Testis (tissue), 2 donors: ENCODE measurements at regions not wholly inside any gene's neighbourhood (a gene's known extent, or its start where the extent isn't known, plus 50 kb on each side); places are given as distances from the start of the nearest gene placed in this dataset.
"Not testable (repeated sequence)": the region's sequence is repeated elsewhere in the genome, so short reads cannot be mapped to it uniquely, and the experiment has no call there.

Experiments
- DNase-seq: peaks from one replicate; pipeline ENCODE4 v3.0.0-alpha.2; 2019
- H3K27ac ChIP-seq, 2 donors: fragments of 200-600 bp; sonication (generic); one replicate each; pipeline ENCODE4 v1.5.1; 2019
- H3K27me3 ChIP-seq: fragments of 200-600 bp; sonication (generic); one replicate; pipeline ENCODE4 v1.5.1; 2019
- H3K36me3 ChIP-seq: fragments of 200-600 bp; sonication (generic); one replicate; pipeline ENCODE4 v1.5.1; 2017; ENCODE audit warnings: low read depth; ENCODE audit errors: missing control alignments
- H3K4me1 ChIP-seq: fragments of 200-600 bp; sonication (generic); one replicate; pipeline ENCODE4 v1.5.1; 2019
- H3K4me3 ChIP-seq, 2 donors: fragments of 200-600 bp; sonication (generic); one replicate each; pipeline ENCODE4 v1.5.1; 2017 to 2019
- H3K9me3 ChIP-seq: fragments of 200-600 bp; sonication (generic); one replicate; pipeline ENCODE4 v1.5.1; 2017
- POLR2A ChIP-seq: fragments of 450-650 bp; IDR thresholded peaks from one replicate; pipeline ENCODE4 v1.6.1; 2017; ENCODE audit warnings: antibody characterized with exemption, mild to moderate bottlenecking, moderate library complexity
- WGBS, 2 donors: methylation state at CpG; one replicate each; pipeline ENCODE4 v1.1.5; 2018; 5-methylcytosine and 5-hydroxymethylcytosine counted together
- intact Hi-C: fragments of 100-400 bp; cut with DNase I; formaldehyde crosslinking; loops from one replicate; pipeline ENCODE4 v1.15.1; 2023; ENCODE audit warnings: low total_unique reads
- TF ChIP-seq, protein P1 (sequence below), 3 experiments: fragments of 450-650 bp in 2 of 3; fragments of 200-600 bp in 1 of 3; sonication (generic) in 1 of 3; IDR thresholded peaks; one replicate each; pipeline ENCODE4 v1.5.1; 2016 to 2019; ENCODE audit warnings: antibody characterized with exemption in 3 of 3, mild to moderate bottlenecking in 2 of 3, moderate library complexity in 1 of 3

DNA sequence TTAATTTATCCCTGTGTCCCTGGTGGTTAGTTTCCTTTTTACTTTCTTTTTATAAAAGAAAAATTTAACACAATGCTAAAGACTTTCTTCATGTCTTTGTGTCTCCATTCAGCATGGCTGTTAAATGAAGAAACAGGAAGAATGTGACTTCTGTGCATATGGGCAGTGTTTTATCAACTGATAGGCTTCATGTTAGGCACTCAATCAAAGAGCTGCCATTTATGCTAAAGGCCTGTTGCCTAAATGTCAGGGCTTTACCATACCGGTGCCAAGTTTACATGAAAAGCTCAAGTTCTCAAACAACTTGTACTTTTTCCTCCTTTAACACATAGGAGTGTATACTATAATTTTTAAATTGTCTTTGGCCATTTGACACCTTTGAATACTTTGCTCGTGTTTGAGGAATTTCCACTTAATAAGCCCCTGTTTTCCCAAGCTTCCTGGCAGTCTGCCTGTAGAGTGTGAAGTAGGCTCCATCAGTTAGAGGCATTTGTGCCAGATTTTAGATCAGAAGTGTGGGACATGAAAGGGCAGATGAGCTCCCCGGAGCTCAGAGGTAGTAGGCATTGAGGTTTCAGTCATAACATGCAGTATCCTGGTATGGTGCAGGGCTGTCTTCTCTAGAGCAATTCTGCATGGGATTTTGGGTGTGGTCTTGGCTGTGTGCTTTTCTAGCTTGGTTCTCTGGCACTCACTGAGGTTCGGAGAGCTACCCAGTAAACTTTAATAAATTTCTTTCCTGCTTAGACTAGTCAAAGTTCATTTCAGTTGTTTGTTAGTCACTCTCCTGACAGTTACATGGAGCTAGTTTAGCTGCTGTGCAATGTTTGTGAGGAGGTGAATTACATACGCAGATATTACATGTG lies 119.0 kb downstream of the LEPR start:
- Histone ChIP-seq H3K36me3 (no peaks in the 10 kb centered on the region), H3K4me3 (no peak overlapping the region), H3K9me3 (no peaks in the 10 kb centered on the region), H3K27ac (no peak overlapping the region), H3K27me3 (no peaks in the 10 kb centered on the region), H3K4me1 (no peaks in the 10 kb centered on the region)
- TF ChIP-seq POLR2A: no peak
- TF ChIP-seq, protein P1, sequence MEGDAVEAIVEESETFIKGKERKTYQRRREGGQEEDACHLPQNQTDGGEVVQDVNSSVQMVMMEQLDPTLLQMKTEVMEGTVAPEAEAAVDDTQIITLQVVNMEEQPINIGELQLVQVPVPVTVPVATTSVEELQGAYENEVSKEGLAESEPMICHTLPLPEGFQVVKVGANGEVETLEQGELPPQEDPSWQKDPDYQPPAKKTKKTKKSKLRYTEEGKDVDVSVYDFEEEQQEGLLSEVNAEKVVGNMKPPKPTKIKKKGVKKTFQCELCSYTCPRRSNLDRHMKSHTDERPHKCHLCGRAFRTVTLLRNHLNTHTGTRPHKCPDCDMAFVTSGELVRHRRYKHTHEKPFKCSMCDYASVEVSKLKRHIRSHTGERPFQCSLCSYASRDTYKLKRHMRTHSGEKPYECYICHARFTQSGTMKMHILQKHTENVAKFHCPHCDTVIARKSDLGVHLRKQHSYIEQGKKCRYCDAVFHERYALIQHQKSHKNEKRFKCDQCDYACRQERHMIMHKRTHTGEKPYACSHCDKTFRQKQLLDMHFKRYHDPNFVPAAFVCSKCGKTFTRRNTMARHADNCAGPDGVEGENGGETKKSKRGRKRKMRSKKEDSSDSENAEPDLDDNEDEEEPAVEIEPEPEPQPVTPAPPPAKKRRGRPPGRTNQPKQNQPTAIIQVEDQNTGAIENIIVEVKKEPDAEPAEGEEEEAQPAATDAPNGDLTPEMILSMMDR (IDR thresholded peaks at IDR 0.05): no peak
- intact Hi-C loops: no loop called here
- DNase-seq: no peak
- WGBS, 2 donors: 75 to 82% methylated on average over 5 of the region's 5 CpGs

DNA sequence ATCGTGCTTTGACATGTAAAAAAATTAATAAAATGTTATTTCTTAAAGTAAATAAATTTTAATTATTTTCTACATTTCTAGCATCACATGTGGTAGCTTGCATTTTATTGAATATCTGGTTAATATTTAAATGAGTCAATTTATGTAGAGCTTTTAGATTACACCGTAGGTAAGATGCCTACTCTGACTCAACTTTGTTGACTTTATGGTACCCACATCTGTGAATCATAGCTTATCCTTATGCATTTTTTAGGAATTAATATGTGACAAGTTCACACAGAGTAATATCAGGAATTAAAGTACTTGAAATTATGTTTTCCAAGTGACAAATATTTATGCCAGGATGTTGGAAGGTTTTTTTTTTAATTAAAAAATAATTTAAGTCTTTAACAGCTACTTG lies 120.7 kb downstream of the LEPR start:
- 93 to 96% methylated on average over 2 of the region's 2 CpGs for WGBS, 2 donors

DNA sequence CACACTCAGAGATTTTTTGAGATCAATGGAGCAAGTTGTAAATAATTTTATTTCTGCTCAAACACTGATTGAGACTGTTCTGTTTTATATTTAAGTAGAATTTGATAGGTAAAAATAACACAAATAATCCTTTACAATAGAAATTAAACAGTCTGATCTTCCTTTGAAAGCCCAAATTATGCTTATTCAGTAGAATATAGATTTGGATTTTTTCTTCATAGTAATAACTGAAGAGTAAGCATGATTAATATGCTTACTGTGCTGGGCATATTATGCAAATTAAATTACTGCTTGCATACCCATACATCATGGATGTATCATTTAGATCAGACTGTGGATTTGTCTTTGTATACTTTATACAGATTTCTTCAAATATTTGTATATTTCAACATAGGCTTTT lies 121.4 kb downstream of the LEPR start:
- intact Hi-C loops: no loop called here
- Histone ChIP-seq H3K4me3 (no peak overlapping the region), H3K27ac (no peak overlapping the region), H3K4me1 (no peaks in the 10 kb centered on the region), H3K9me3 (no peaks in the 10 kb centered on the region), H3K27me3 (no peaks in the 10 kb centered on the region), H3K36me3 (no peaks in the 10 kb centered on the region)
- DNase-seq: no peak
- TF ChIP-seq POLR2A: no peak

More for the DNA sequence above, 120.7 kb downstream of the LEPR start:
- H3K27ac ChIP-seq: no peak overlapping the region
- TF ChIP-seq POLR2A: no peak
- TF ChIP-seq, protein P1 (IDR thresholded peaks at IDR 0.05): no peak
- H3K4me1 ChIP-seq: no peaks in the 10 kb centered on the region
- H3K9me3 ChIP-seq: no peaks in the 10 kb centered on the region
- intact Hi-C loops: no loop called here
- DNase-seq: no peak
- H3K27me3 ChIP-seq: no peaks in the 10 kb centered on the region
- H3K36me3 ChIP-seq: no peaks in the 10 kb centered on the region
- H3K4me3 ChIP-seq: no peak overlapping the region

DNA sequence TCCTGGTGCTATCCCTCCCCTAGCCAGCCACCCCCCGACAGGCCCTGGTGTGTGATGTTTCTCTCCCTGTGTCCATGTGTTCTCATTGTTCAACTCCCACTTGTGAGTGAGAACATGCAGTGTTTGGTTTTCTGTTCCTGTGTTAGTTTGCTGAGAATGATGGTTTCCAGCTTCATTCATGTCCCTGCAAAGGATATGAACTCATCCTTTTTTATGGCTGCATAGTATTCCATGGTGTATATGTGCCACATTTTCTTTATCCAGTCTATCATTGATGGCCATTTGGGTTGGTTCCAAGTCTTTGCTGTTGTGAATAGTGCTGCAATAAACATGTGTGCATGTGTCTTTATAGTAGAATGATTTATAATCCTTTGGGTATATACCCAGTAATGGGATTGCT lies 122.1 kb downstream of the LEPR start:
- WGBS, 2 donors: 92 to 94% methylated on average over 1 of the region's 1 CpG
- H3K4me1 ChIP-seq, H3K27me3 ChIP-seq, intact Hi-C loops, H3K36me3 ChIP-seq, H3K4me3 ChIP-seq, DNase-seq, H3K27ac ChIP-seq, H3K9me3 ChIP-seq: not testable (repeated sequence)

DNA sequence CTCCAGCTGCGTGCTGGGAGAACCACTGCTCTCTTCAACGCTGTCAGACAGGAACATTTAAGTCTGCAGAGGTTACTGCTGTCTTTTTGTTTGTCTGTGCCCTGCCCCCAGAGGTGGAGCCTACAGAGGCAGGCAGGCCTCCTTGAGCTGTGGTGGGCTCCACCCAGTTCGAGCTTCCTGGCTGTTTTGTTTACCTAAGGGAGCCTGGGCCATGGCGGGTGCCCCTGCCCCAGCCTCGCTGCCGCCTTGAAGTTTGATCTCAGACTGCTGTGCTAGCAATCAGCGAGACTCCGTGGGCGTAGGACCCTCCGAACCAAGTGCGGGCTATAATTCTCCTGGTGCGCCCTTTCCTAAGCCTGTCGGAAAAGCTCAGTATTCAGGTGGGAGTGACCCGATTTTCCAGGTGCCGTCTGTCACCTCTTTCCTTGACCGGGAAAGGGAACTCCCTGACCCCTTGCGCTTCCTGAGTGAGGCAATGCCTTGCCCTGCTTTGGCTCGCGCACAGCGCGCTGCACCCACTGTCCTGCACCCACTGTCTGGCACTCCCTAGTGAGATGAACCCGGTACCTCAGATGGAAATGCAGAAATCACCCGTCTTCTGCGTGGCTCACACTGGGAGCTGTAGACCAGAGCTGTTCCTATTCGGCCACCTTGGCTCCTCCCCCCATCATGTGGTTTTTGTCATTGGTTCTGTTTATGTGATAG lies 130.0 kb downstream of the LEPR start:
- DNase-seq, intact Hi-C loops, H3K4me1 ChIP-seq, H3K4me3 ChIP-seq, H3K36me3 ChIP-seq, H3K27ac ChIP-seq, H3K27me3 ChIP-seq, H3K9me3 ChIP-seq: not testable (repeated sequence)
- 57 to 66% methylated on average over 23 to 25 of the region's 25 CpGs for WGBS, 2 donors

DNA sequence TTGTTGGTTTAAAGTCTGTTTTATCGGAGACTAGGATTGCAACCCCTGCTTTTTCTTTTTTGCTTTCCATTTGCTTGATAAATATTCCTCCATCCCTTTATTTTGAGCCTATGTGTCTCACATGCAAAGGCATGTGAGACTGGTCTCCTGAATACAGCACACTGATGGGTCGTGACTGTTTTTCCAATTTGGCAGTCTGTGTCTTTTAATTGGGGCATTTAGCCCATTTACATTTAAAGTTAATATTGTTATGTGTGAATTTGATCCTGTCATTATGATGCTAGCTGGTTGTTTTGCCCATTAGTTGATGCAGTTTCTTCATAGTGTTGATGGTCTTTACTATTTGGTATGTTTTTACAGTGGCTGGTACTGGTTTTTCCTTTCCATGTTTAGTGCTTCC lies 132.0 kb downstream of the LEPR start:
- H3K27me3 ChIP-seq, DNase-seq, H3K4me3 ChIP-seq, H3K27ac ChIP-seq, H3K4me1 ChIP-seq, intact Hi-C loops, H3K36me3 ChIP-seq, H3K9me3 ChIP-seq: not testable (repeated sequence)
- 87 to 93% methylated on average over 2 of the region's 2 CpGs for WGBS, 2 donors

DNA sequence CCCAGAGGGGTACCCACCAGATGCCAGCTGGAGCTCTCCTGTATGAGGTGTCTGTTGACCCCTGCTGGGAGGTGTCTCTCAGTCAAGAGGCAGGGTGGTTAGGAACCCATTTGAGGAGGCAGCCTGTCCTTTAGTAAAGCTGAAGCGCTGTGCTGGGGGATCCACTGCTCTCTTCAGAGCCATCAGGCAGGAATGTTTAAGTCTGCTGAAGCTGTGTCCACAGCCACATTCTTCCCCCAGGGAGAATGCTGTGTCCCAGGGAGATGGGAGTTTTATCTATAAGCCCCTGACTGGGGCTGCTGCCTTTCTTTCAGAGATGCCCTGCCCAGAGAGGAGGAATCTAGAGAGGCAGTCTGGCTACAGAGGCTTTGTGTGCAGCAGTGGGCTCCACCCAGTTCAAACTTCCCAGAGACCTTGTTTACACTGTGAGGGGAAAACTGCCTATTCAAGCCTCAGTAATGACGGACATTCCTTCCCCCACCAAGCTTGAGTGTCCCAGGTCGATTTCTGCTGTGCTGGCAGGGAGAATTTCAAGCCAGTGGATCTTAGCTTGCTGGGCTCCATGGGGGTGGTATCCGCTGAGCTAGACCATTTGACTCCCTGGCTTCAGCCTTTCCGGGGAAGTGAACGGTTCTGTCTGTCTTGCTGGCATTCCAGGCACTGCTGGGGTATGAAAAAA lies 133.8 kb downstream of the LEPR start:
- H3K9me3 ChIP-seq, H3K27me3 ChIP-seq, H3K36me3 ChIP-seq, H3K4me3 ChIP-seq, H3K4me1 ChIP-seq, H3K27ac ChIP-seq, DNase-seq, intact Hi-C loops: not testable (repeated sequence)
- WGBS, 2 donors: 75 to 78% methylated on average over 6 of the region's 6 CpGs
